Thyroid gland (tissue), 4 donors: ENCODE measurements at regions not wholly inside any gene's neighbourhood (a gene's known extent, or its start where the extent isn't known, plus 50 kb on each side); places are given as distances from the start of the nearest gene placed in this dataset.

Experiments
- CTCF ChIP-seq, 6 experiments: fragments of 200-600 bp in 3 of 6; fragments of 450-650 bp in 3 of 6; sonication (generic) in 3 of 6; IDR thresholded peaks; one replicate each; pipeline ENCODE4 v1.5.1; 2016 to 2019; ENCODE audit warnings: antibody characterized with exemption in 6 of 6, mild to moderate bottlenecking in 2 of 6, inconsistent platforms in 1 of 6, moderate library complexity in 1 of 6
- POLR2A ChIP-seq, 2 donors: fragments of 450-650 bp; IDR thresholded peaks; one replicate each; pipeline ENCODE4 v1.6.1; 2017; ENCODE audit warnings: antibody characterized with exemption in 2 of 2, mild to moderate bottlenecking in 2 of 2, moderate library complexity in 1 of 2

GRCh38 chr10:1829712-1830111 is 92.4 kb upstream of the ADARB2 start:
- no peak for TF ChIP-seq CTCF (IDR thresholded peaks at IDR 0.05)
- no peak for TF ChIP-seq POLR2A (IDR thresholded peaks at IDR 0.05)
